WTC11 (cell line): ENCODE measurements at regions not wholly inside any gene's neighbourhood (a gene's known extent, or its start where the extent isn't known, plus 50 kb on each side); places are given as distances from the start of the nearest gene placed in this dataset.

ENCODE experiments used
- ATAC-seq: fragments of 200-7000 bp; cut with Tn5 transposase; 2 replicates; pipeline ENCODE4 v1.10.0; 2021; ENCODE audit warnings: mild to moderate bottlenecking, moderate library complexity
- CTCF ChIA-PET: fragments of 300-600 bp; sonication (Branson Sonifier 250); formaldehyde crosslinking; loops from one replicate; lab custom pipeline; 2021; ENCODE audit warnings: antibody characterized with exemption; lab: Charles Lee
- POLR2A ChIA-PET: fragments of 350-600 bp; sonication (Branson Sonifier 250); formaldehyde crosslinking; loops from one replicate; lab custom pipeline; 2021; ENCODE audit warnings: antibody characterized with exemption; lab: Charles Lee
- DNase-seq: peaks from one replicate; pipeline ENCODE4 v3.0.0; 2021; ENCODE audit warnings: low spot score
- H3K27ac Mint-ChIP-seq: 2 replicates; pipeline ENCODE4 v1.8.0; 2021; ENCODE audit warnings: mixed read lengths
- H3K27me3 Mint-ChIP-seq: 2 replicates; pipeline ENCODE4 v1.8.0; 2021; ENCODE audit warnings: low read depth, mild to moderate bottlenecking, moderate library complexity, mixed read lengths
- H3K36me3 Mint-ChIP-seq: 2 replicates; pipeline ENCODE4 v1.8.0; 2021; ENCODE audit warnings: mixed read lengths
- H3K4me1 Mint-ChIP-seq: 2 replicates; pipeline ENCODE4 v1.8.0; 2022; ENCODE audit warnings: mixed read lengths
- H3K4me3 Mint-ChIP-seq: 2 replicates; pipeline ENCODE4 v1.8.0; 2021; ENCODE audit warnings: mild to moderate bottlenecking, moderate library complexity, mixed read lengths
- H3K9me3 Mint-ChIP-seq: 2 replicates; pipeline ENCODE4 v1.8.0; 2021; ENCODE audit warnings: mixed read lengths
- ARID4B ChIP-seq: sonication (generic); formaldehyde crosslinking; IDR thresholded peaks from 2 replicates; pipeline ENCODE4 v1.8.0; 2023; ENCODE audit warnings: missing genetic modification reagents, mild to moderate bottlenecking, borderline replicate concordance
- ATF2 ChIP-seq: sonication (generic); formaldehyde crosslinking; IDR thresholded peaks from 2 replicates; pipeline ENCODE4 v1.8.1; 2022; ENCODE audit warnings: low read depth, missing genetic modification reagents, borderline replicate concordance
- CTCF ChIP-seq: fragments of 200-600 bp; IDR thresholded peaks from 2 replicates; pipeline ENCODE4 v1.8.0; 2022; ENCODE audit warnings: antibody characterized with exemption
- E2F4 ChIP-seq: sonication (generic); formaldehyde crosslinking; IDR thresholded peaks from 2 replicates; pipeline ENCODE4 v1.8.1; 2022; ENCODE audit warnings: low read depth, mild to moderate bottlenecking, moderate library complexity, missing genetic modification reagents, borderline replicate concordance
- FOXK1 ChIP-seq: sonication (generic); formaldehyde crosslinking; IDR thresholded peaks from 2 replicates; pipeline ENCODE4 v1.8.0; 2022; ENCODE audit warnings: mild to moderate bottlenecking, moderate library complexity, missing genetic modification reagents
- FOXP1 ChIP-seq: sonication (generic); formaldehyde crosslinking; IDR thresholded peaks from 2 replicates; pipeline ENCODE4 v1.8.0; 2022; ENCODE audit warnings: missing genetic modification reagents, mild to moderate bottlenecking, moderate library complexity, borderline replicate concordance
- GRHL2 ChIP-seq: fragments of 250-450 bp; sonication (Bioruptor Pico); IDR thresholded peaks from 2 replicates; pipeline ENCODE4 v1.8.0; 2022; ENCODE audit warnings: mild to moderate bottlenecking, moderate library complexity; ENCODE audit not compliant: insufficient replicate concordance, severe bottlenecking
- IRF2 ChIP-seq: sonication (generic); formaldehyde crosslinking; IDR thresholded peaks from 2 replicates; pipeline ENCODE4 v1.8.0; 2022; ENCODE audit warnings: low read depth, missing genetic modification reagents, borderline replicate concordance
- MXD4 ChIP-seq: fragments of 250-450 bp; sonication (Bioruptor Pico); IDR thresholded peaks from 2 replicates; pipeline ENCODE4 v1.8.0; 2021; ENCODE audit warnings: mild to moderate bottlenecking, moderate library complexity, borderline replicate concordance
- MYBL2 ChIP-seq: sonication (generic); formaldehyde crosslinking; IDR thresholded peaks from 2 replicates; pipeline ENCODE4 v1.8.1; 2023; ENCODE audit warnings: mild to moderate bottlenecking, moderate library complexity, missing genetic modification reagents
- PRDM15 ChIP-seq: sonication (generic); formaldehyde crosslinking; IDR thresholded peaks from 2 replicates; pipeline ENCODE4 v1.8.0; 2022; ENCODE audit warnings: missing genetic modification reagents
- PRRX2 ChIP-seq: fragments of 250-450 bp; sonication (Bioruptor Pico); IDR thresholded peaks from 2 replicates; pipeline ENCODE4 v1.8.0; 2021; ENCODE audit warnings: mild to moderate bottlenecking
- RORB ChIP-seq: fragments of 250-450 bp; sonication (Bioruptor Pico); IDR thresholded peaks from 2 replicates; pipeline ENCODE4 v1.9.0; 2021; ENCODE audit warnings: mild to moderate bottlenecking
- TEAD4 ChIP-seq: sonication (generic); formaldehyde crosslinking; IDR thresholded peaks from 2 replicates; pipeline ENCODE4 v1.8.0; 2022; ENCODE audit warnings: mild to moderate bottlenecking, missing genetic modification reagents
- ZNF138 ChIP-seq: sonication (generic); formaldehyde crosslinking; conservative IDR thresholded peaks from 2 replicates; pipeline ENCODE4 v1.8.1; 2022; ENCODE audit warnings: mild to moderate bottlenecking, moderate library complexity, missing genetic modification reagents
- ZNF219 ChIP-seq: sonication (generic); formaldehyde crosslinking; IDR thresholded peaks from 2 replicates; pipeline ENCODE4 v1.8.0; 2023; ENCODE audit warnings: missing genetic modification reagents, mild to moderate bottlenecking, borderline replicate concordance
- ZNF232 ChIP-seq: sonication (generic); formaldehyde crosslinking; IDR thresholded peaks from 2 replicates; pipeline ENCODE4 v1.8.0; 2022; ENCODE audit warnings: mild to moderate bottlenecking, missing genetic modification reagents
- ZNF423 ChIP-seq: fragments of 250-450 bp; sonication (Bioruptor Pico); IDR thresholded peaks from 2 replicates; pipeline ENCODE4 v2.1.2; 2022; ENCODE audit warnings: mild to moderate bottlenecking, moderate library complexity
- TF ChIP-seq, protein P1 (sequence below): fragments of 250-450 bp; sonication (Bioruptor Pico); IDR thresholded peaks from 2 replicates; pipeline ENCODE4 v1.9.0; 2021; ENCODE audit warnings: moderate library complexity, mild to moderate bottlenecking, inconsistent platforms, borderline replicate concordance

- TF ChIP-seq ATF2, result no peak
- no peak for TF ChIP-seq FOXP1 (CRISPR knock-in tag)
- TF ChIP-seq, all 79 proteins: peak for 0
Measured at GRCh38 chr4:110915301-110915700, 292.4 kb upstream of the PITX2 start (continued).

GRCh38 chr4:110916505-110916904 lies 293.6 kb upstream of the PITX2 start:
- no peak for DNase-seq
- H3K4me3 Mint-ChIP-seq, result no peak overlapping the region
- no peak for ATAC-seq
- TF ChIP-seq GRHL2 (CRISPR knock-in tag) (no peak), ZNF423 (CRISPR knock-in tag) (no peak), IRF2 (CRISPR knock-in tag) (no peak), ZNF232 (CRISPR knock-in tag) (no peak), MYBL2 (CRISPR knock-in tag) (no peak), FOXK1 (no peak), ZNF219 (CRISPR knock-in tag) (no peak), E2F4 (no peak), PRDM15 (CRISPR knock-in tag) (no peak), CTCF (no peak), MXD4 (CRISPR knock-in tag) (no peak), TEAD4 (CRISPR knock-in tag) (no peak), ARID4B (CRISPR knock-in tag) (no peak), ZNF138 (CRISPR knock-in tag) (no peak), RORB (no peak), PRRX2 (CRISPR knock-in tag) (no peak)
- TF ChIP-seq, protein P1, sequence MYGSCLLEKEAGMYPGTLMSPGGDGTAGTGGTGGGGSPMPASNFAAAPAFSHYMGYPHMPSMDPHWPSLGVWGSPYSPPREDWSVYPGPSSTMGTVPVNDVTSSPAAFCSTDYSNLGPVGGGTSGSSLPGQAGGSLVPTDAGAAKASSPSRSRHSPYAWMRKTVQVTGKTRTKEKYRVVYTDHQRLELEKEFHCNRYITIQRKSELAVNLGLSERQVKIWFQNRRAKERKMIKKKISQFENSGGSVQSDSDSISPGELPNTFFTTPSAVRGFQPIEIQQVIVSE, result no peak
- H3K9me3 Mint-ChIP-seq, result no peaks in the 10 kb centered on the region
- H3K36me3 Mint-ChIP-seq, result no peaks in the 10 kb centered on the region
- ChIA-PET CTCF (no interaction called here), POLR2A (interaction anchor here (0.6 kb wide), 1 partner anchor 1781 kb away, joined by 3 read pairs; no protein-coding TSS in a partner anchor)
- H3K27me3 Mint-ChIP-seq, result no peaks in the 10 kb centered on the region
- no peak overlapping the region for H3K27ac Mint-ChIP-seq
- H3K4me1 Mint-ChIP-seq, result no peaks in the 10 kb centered on the region
